ENCODE measurements at regions not wholly inside any gene's neighbourhood (a gene's known extent, or its start where the extent isn't known, plus 50 kb on each side); places are given as distances from the start of the nearest gene placed in this dataset.

GRCh38 chr15:91408476-91409076, 308.5 kb downstream of the SV2B start:
- Histone ChIP-seq H3K79me2 (ENCODE audit: low read length) (no peaks in the 10 kb centered on the region), H3F3A (ENCODE audit: low read length, unreplicated experiment) (no peaks in the 10 kb centered on the region), H3K4me3 (ENCODE audit: low read length) (no peak overlapping the region), H3K27ac (ENCODE audit: low read length) (no peak overlapping the region), H2AFZ (ENCODE audit: low read length) (no peak overlapping the region), H3K9me2 (replicated peaks; ENCODE audit: low read length) (no peaks in the 10 kb centered on the region), H3K9ac (ENCODE audit: low read length) (no peak overlapping the region), H3K4me1 (ENCODE audit: insufficient read depth, low read length) (no peaks in the 10 kb centered on the region), H3K27me3 (ENCODE audit: low read length) (no peaks in the 10 kb centered on the region), H3K9me3 (ENCODE audit: low read length) (no peaks in the 10 kb centered on the region), H4K20me1 (ENCODE audit: low read length) (no peaks in the 10 kb centered on the region), H3K4me2 (ENCODE audit: low read length) (no peak overlapping the region), H3K36me3 (ENCODE audit: low read depth, low read length) (no peaks in the 10 kb centered on the region; the same call in 1 of the 2 replicates)
- CTCF ChIA-PET = no interaction called here
- BruUV-seq (replicated peaks) = no TSS peak
- DNase-seq (no peak), ATAC-seq (no peak)
- intact Hi-C loops (cut with micrococcal nuclease) = no loop called here
- POLR2A ChIA-PET (ENCODE audit: unreplicated experiment) = no interaction called here
- TF ChIP-seq EZH2 (IDR thresholded peaks at IDR 0.05; ENCODE audit: low read length, unreplicated experiment) (no peak), EZH2phosphoT487 (IDR thresholded peaks at IDR 0.05; ENCODE audit: borderline replicate concordance, low read length) (no peak), CTCF (conservative IDR thresholded peaks at IDR 0.05; ENCODE audit: low read depth, low read length) (no peak)

- no peak overlapping the region for H3K4me2 ChIP-seq (ENCODE audit: low read length)
- ChIA-PET POLR2A (ENCODE audit: unreplicated experiment) (no interaction called here), CTCF (no interaction called here)
- no peaks in the 10 kb centered on the region for H3K9me3 ChIP-seq (ENCODE audit: low read length)
- H4K20me1 ChIP-seq (ENCODE audit: low read length) = no peaks in the 10 kb centered on the region
- H3K9ac ChIP-seq (ENCODE audit: low read length) = no peak overlapping the region
- no TSS peak for BruUV-seq (replicated peaks)
- no peaks in the 10 kb centered on the region; the same call in 1 of the 2 replicates for H3K36me3 ChIP-seq (ENCODE audit: low read depth, low read length)
- no peak overlapping the region for H3K27ac ChIP-seq (ENCODE audit: low read length)
- intact Hi-C loops (cut with micrococcal nuclease) = no loop called here
- no peaks in the 10 kb centered on the region for H3K9me2 ChIP-seq (replicated peaks; ENCODE audit: low read length)
- no peaks in the 10 kb centered on the region for H3K4me1 ChIP-seq (ENCODE audit: insufficient read depth, low read length)
- ATAC-seq (no peak), DNase-seq (no peak)
- H3F3A ChIP-seq (ENCODE audit: low read length, unreplicated experiment) = no peaks in the 10 kb centered on the region
- no peaks in the 10 kb centered on the region for H3K27me3 ChIP-seq (ENCODE audit: low read length)
- no peak overlapping the region for H2AFZ ChIP-seq (ENCODE audit: low read length)
- H3K79me2 ChIP-seq (ENCODE audit: low read length) = no peaks in the 10 kb centered on the region
- TF ChIP-seq EZH2phosphoT487 (IDR thresholded peaks at IDR 0.05; ENCODE audit: borderline replicate concordance, low read length) = no peak
- H3K4me3 ChIP-seq (ENCODE audit: low read length) = no peak overlapping the region
Observed at GRCh38 chr15:91409387-91409786, 309.3 kb downstream of the SV2B start.

GRCh38 chr15:91411586-91411985, 311.5 kb downstream of the SV2B start:
- TF ChIP-seq EZH2phosphoT487 (IDR thresholded peaks at IDR 0.05; ENCODE audit: borderline replicate concordance, low read length) (no peak), EZH2 (IDR thresholded peaks at IDR 0.05; ENCODE audit: low read length, unreplicated experiment) (no peak), CTCF (conservative IDR thresholded peaks at IDR 0.05; ENCODE audit: low read depth, low read length) (no peak)
- Histone ChIP-seq H3K4me1 (ENCODE audit: insufficient read depth, low read length) (no peaks in the 10 kb centered on the region), H3F3A (ENCODE audit: low read length, unreplicated experiment) (no peaks in the 10 kb centered on the region), H3K27me3 (ENCODE audit: low read length) (no peaks in the 10 kb centered on the region), H3K4me2 (ENCODE audit: low read length) (no peak overlapping the region), H3K4me3 (ENCODE audit: low read length) (no peak overlapping the region), H4K20me1 (ENCODE audit: low read length) (no peaks in the 10 kb centered on the region), H3K9me3 (ENCODE audit: low read length) (no peaks in the 10 kb centered on the region), H3K27ac (ENCODE audit: low read length) (no peak overlapping the region), H2AFZ (ENCODE audit: low read length) (no peak overlapping the region), H3K36me3 (ENCODE audit: low read depth, low read length) (no peaks in the 10 kb centered on the region; the same call in 1 of the 2 replicates), H3K9ac (ENCODE audit: low read length) (no peak overlapping the region), H3K9me2 (replicated peaks; ENCODE audit: low read length) (no peaks in the 10 kb centered on the region), H3K79me2 (ENCODE audit: low read length) (no peaks in the 10 kb centered on the region)
- intact Hi-C loops (cut with micrococcal nuclease) = no loop called here
- no peak for ATAC-seq
- no TSS peak for BruUV-seq (replicated peaks)
- POLR2A ChIA-PET (ENCODE audit: unreplicated experiment) = no interaction called here
- DNase-seq = no peak
- CTCF ChIA-PET = no interaction called here
